HL-60/S4 treated with phorbol 12-myristate 13-acetate at 8.2 ng/mL for 4 days and 3 days (cell line): ENCODE measurements at regions not wholly inside any gene's neighbourhood (a gene's known extent, or its start where the extent isn't known, plus 50 kb on each side); places are given as distances from the start of the nearest gene placed in this dataset.

ENCODE experiments used
- in situ Hi-C: fragments of 300-500 bp; cut with MboI; formaldehyde crosslinking; loops from 2 replicates; pipeline ENCODE4 v1.15.0; 2022; ENCODE audit warnings: low sequenced_read_pairs

- in situ Hi-C loops, result loop anchor here (25.0 kb wide), 1 partner anchor 431 kb away; no protein-coding TSS in a partner anchor
Observed at GRCh38 chr10:78756604-78757343, 312.0 kb upstream of the ZMIZ1 start.

- in situ Hi-C loops, result loop anchor here (25.0 kb wide), 1 partner anchor 430 kb away; no protein-coding TSS in a partner anchor
Observed at GRCh38 chr10:78757344-78757925, 311.3 kb upstream of the ZMIZ1 start.

GRCh38 chr10:78758176-78758575 is 310.6 kb upstream of the ZMIZ1 start:
- in situ Hi-C loops, result loop anchor here (25.0 kb wide), 1 partner anchor 429 kb away; no protein-coding TSS in a partner anchor

- in situ Hi-C loops, result loop anchor here (25.0 kb wide), 1 partner anchor 428 kb away; no protein-coding TSS in a partner anchor
Observed at GRCh38 chr10:78759456-78760120, 309.2 kb upstream of the ZMIZ1 start.

- in situ Hi-C loops, result loop anchor here (25.0 kb wide), 1 partner anchor 427 kb away; no protein-coding TSS in a partner anchor
Observed at GRCh38 chr10:78760463-78761310, 308.1 kb upstream of the ZMIZ1 start.

GRCh38 chr10:78761311-78761781 is 307.4 kb upstream of the ZMIZ1 start:
- in situ Hi-C loops, result loop anchor here (25.0 kb wide), 1 partner anchor 426 kb away; no protein-coding TSS in a partner anchor

GRCh38 chr10:78762086-78762630 is 306.6 kb upstream of the ZMIZ1 start:
- in situ Hi-C loops, result loop anchor here (25.0 kb wide), 1 partner anchor 425 kb away; no protein-coding TSS in a partner anchor

GRCh38 chr10:78763234-78763633 is 305.5 kb upstream of the ZMIZ1 start:
- in situ Hi-C loops, result loop anchor here (25.0 kb wide), 1 partner anchor 424 kb away; no protein-coding TSS in a partner anchor

- in situ Hi-C loops, result loop anchor here (25.0 kb wide), 1 partner anchor 423 kb away; no protein-coding TSS in a partner anchor
Observed at GRCh38 chr10:78763651-78764395, 304.9 kb upstream of the ZMIZ1 start.

- in situ Hi-C loops, result loop anchor here (25.0 kb wide), 1 partner anchor 423 kb away; no protein-coding TSS in a partner anchor
Observed at GRCh38 chr10:78764436-78764835, 304.3 kb upstream of the ZMIZ1 start.

GRCh38 chr10:78764846-78765430 is 303.8 kb upstream of the ZMIZ1 start:
- in situ Hi-C loops, result loop anchor here (25.0 kb wide), 1 partner anchor 422 kb away; no protein-coding TSS in a partner anchor

GRCh38 chr10:78765726-78766335 is 302.9 kb upstream of the ZMIZ1 start:
- in situ Hi-C loops, result loop anchor here (25.0 kb wide), 1 partner anchor 421 kb away; no protein-coding TSS in a partner anchor

- in situ Hi-C loops, result loop anchor here (25.0 kb wide), 1 partner anchor 421 kb away; no protein-coding TSS in a partner anchor
Observed at GRCh38 chr10:78766603-78767002, 302.2 kb upstream of the ZMIZ1 start.

GRCh38 chr10:78768041-78768835 is 300.5 kb upstream of the ZMIZ1 start:
- in situ Hi-C loops, result loop anchor here (25.0 kb wide), 1 partner anchor 419 kb away; no protein-coding TSS in a partner anchor

- in situ Hi-C loops, result loop anchor here (25.0 kb wide), 1 partner anchor 418 kb away; no protein-coding TSS in a partner anchor
Observed at GRCh38 chr10:78768876-78769275, 299.9 kb upstream of the ZMIZ1 start.

- in situ Hi-C loops, result loop anchor here (25.0 kb wide), 1 partner anchor 418 kb away; no protein-coding TSS in a partner anchor
Observed at GRCh38 chr10:78769526-78769925, 299.2 kb upstream of the ZMIZ1 start.
